Stimulated activated CD4-positive, alpha-beta T cell treated with anti-CD3 and anti-CD28 coated beads, Interleukin-1b, Interleukin-23, amount 100 ng/mL, for 1 hour (primary cell): ENCODE measurements at regions not wholly inside any gene's neighbourhood (a gene's known extent, or its start where the extent isn't known, plus 50 kb on each side); places are given as distances from the start of the nearest gene placed in this dataset.
"Not testable (repeated sequence)": the region's sequence is repeated elsewhere in the genome, so short reads cannot be mapped to it uniquely, and the experiment has no call there.

ENCODE experiments used
- DNase-seq, 2 donors: peaks; one replicate each; pipeline ENCODE4 v3.0.0-alpha.2; 2020; ENCODE audit warnings: low read depth in 2 of 2

DNA sequence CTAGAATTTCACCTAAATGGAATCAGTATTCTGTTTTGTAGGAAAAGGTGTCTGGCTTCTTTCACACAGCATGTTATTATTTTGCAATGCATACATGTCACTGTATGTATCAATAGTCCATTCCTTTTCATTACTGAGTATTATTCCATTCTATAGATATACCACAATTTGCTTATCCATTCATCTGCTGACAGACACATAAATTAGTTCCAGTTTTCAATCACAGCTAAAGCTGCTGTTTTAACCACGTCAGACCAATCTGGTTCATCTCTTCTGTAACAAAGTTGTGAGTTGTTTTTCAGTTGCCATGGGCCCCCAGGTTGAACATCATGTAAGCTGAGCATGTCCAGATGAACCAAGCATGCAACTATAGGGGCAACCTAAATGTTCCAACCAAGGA, 282.1 kb upstream of the MKLN1 start:
- DNase-seq, result no peak

DNA sequence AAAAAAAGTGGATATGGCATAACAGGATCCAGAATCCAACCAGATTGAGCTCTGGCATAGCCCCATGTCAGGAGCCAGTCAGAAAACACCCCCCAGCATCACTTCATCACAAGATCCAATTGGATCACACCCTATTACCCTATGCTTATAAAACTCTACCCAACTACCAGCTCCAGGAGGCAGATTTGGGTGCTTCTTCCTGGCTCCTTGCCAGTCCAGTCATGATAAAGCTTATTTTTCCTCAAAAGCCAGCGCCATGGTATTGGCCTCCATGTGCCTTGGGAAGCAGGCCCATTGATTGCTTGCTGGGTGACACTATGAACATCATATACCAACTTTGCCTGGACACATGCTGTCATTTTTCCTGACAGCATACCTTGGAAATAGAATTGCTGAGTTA, 281.4 kb upstream of the MKLN1 start:
- no peak for DNase-seq

DNA sequence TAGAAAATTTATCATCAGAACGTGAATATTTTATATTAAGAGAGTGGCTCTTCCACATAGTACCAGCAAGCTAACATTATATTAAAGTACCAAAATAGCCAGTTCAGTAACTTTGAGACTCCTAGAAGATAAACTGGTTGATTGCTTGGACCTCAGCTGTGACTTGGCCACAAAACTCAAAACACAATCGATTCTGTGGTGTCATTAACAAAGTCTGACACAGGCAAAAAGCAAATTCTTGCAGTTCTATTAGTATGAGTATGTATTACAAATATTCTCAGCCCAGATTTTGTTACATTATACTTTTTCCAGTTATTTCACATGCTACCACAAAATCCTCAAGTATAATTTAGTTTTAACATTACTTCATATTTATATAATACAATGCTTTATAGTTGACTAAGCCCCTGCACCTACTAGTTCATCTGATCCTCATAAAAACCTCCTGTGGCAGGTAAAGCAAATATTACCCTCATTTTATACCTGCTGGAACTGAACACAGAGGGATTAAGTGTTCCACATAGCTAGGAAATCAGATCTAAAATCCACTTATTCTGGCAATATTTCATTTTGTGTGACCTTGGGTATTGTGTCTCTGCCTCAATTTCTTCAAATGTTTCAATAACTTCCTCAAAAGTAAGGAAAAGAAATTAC, 279.9 kb upstream of the MKLN1 start:
- DNase-seq, result no peak

DNA sequence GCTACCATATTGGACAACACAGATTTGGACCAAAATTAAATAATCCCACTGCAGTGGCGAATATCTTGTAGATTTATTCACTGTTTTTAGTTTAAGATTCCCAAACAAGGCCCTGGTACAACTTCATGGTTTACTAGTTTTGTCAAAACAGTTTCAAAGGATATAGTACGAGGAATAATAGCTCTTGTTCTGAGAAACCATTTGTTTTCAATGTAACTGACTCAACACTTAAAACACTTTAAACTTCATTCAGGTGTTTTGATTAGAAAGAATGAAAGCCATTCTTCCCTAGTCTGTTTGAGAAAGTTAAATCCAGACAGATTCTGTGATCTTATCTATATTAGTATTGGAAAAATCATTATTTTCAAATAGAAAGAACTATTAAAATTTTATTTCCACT, 276.4 kb upstream of the MKLN1 start:
- DNase-seq, result no peak

DNA sequence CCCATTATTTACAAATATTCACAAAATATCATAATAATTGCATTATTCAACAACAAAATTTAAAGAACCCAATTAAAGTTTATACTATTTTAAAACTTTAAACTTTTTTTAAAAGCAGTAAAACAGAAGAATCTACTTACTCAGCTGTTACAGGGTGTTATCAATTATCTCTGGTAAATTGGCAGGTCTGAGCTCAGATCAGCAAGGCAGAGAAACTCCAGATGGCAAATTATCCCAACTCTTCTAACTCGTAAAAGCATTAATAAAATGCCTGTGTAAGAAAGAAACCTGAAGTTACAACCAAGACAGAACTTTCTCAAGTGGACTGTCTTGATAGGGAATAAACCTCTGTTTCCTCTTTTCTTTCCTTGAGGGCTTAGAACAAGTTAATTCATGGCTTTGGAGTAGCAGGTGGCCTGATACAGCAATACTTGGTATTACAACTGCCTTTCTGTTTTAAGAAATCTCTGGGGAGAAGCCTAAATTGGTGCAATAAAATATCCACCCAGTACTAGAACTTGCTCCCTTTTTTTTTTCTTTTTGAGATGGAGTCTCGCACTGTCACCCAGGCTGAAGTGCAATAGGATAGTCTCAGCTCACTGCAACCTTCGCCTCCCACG, 275.3 kb upstream of the MKLN1 start:
- no peak for DNase-seq

DNA sequence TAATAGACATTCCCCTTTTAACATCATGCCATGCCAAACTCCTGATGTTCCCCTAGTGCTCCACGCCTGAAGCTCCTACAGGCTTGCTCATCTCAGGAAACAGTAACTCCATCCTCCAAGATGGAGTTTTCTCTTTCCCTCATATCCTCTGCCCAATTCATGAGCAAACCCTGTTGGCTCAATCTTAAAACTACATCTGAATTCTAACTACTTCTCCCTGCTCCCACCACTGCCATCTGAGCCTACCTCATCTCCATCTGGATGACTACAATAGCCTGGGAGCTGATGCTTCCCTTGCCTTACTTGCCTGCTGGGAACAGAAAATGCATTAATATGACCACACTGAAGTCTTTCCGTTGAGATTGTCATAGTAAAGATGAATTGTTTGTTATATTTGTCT, 271.7 kb upstream of the MKLN1 start:
- DNase-seq, result no peak

DNA sequence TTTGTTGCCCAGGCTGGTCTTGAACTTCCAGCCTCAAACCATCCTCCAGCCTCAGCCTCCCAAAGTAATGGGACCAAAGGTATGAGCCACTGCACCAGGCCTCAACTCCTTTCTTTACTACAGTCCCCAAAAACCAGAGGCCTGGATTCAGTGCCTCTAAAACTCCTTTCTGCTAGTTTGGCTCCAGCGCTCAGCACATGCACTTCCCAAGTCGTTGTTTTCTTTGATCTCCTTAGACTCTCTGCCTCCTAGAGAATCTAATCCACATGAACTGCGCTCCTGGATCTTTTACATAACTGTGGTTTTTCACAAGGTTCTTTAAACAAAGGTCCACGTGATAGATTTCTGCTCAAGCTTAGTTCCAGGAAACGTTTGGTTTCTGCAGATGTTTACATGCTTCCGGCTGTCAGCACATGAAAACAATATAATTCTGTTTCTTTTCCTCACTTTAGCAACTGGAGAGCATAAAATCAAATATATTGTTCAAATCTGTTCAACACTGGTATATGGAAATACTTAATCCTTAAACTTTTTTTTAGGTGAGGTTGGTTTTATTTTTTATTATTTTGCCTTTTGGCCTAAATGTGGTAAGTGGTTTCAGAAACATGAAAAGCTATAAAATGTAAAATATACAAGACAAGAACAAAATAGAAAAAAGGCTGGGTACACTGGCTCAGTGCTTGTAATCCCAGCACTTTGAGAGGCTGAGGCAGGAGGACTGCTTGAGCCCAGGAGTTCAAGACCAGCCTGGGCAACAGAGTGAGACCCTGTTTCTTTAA, 270.5 kb upstream of the MKLN1 start:
- no peak for DNase-seq

DNA sequence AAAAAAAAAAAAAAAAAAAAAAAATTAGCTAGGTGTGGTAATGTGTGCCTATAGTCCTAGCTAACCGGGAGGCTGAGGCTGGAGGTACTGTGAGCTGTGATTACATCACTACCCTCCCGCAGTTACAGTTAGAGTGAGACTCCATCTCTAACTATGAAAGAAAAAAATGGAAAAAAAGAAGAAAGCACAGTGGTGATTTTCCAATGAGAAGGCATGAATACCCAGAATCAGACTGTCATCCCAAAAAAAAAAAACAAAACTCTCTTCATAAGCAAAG, 269.9 kb upstream of the MKLN1 start:
- no peak for DNase-seq

DNA sequence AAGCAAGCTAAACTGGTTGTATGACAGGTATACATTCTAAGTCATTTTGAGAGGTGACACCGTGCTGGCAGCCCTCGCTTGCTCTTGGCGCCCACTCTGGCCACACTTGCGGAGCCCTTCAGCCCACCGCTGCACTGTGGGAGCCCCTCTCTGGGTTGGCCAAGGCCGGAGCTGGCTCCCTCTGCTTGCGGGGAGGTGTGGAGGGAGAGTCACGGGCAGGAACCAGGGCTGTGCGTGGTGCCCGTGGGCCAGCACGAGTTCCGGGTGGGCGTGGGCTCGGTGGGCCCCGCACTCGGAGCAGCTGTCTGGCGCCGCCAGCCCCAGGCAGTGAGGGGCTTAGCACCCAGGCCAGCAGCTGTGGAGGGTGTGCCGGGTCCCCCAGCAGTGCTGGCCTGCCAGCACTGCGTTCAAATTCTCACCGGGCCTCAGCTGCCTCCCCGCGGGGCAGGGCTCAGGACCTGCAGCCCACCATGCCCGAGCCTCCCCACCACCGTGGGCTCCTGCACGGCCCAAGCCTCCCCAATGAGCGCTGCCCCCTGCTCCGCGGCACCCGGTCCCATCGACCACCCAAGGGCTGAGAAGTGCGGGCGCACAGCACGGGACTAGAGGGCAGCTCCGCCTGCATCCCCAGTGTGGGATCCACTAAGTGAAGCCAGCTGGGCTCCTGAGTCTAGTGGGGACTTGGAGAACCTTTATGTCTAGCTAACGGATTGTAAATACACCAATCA, 269.0 kb upstream of the MKLN1 start:
- DNase-seq, result not testable (repeated sequence)

DNA sequence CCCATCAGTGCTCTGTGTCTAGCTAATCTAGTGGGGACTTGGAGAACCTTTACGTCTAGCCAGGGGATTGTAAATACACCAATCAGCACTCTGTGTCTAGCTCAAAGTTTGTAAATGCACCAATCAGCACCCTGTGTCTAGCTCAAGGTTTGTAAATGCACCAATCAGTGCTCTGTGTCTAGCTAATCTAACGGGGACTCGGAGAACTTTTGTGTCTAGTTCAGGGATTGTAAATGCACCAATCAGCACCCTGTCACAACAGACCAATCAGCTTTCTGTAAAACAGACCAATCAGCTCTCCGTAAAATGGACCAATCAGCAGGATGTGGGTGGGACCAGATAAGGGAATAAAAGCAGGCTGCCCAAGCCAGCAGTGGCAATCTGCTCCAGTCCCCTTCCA, 268.3 kb upstream of the MKLN1 start:
- not testable (repeated sequence) for DNase-seq

DNA sequence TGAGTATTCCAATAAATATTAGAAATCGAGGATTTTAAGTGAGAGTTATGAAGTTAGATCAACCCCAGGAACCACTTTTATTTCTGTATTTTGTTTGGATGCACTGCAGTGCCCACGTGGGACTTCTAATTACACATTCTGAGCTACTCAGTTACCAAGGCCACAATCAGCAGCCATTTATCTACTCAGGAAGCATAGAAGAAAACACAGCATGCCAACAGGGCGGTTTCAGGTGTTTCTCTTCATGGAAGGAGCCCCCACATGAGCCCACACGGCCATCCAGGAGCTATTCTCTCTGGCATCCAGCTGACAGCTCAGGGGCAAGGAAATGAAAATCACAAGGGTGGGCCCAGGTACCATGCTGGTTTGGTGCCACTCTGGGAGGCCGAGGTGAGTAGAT, 266.5 kb upstream of the MKLN1 start:
- DNase-seq, result no peak

DNA sequence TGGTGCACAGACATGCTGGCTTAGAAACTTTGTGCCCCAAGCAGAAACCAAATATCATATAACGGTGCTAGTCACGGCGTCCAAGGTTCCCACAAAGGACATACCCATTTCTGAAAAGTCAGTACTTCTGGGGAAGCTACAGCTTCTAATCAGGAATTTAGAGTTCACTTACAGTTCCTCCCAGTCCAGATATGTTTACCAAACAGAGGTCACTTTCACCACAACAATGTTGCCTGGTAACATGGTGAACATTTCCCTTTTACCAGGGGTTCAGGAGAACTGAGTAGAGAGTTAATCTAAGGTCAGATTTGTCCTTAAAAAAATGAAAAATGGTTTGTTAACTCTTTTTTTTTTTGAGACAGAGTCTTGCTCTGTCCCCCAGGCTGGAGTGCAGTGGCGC, 265.9 kb upstream of the MKLN1 start:
- DNase-seq, result no peak

DNA sequence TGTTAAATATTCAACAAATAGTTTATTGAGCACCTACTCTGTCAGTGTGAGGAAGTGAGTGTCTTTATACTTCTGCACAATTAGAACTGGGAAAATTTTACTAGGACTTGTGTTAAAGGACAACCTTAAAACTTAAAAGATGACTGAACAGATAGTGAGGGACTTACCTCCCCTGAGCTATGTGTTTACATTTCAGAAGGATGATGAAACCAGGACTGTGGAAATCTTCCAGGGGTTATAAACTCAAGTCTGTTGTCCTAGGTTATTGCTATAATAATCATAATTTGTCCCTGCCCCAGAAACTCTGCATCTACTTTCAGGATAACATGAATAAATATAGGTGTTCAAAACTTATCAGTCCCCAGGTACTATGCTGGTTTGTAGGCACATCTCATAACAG, 261.0 kb upstream of the MKLN1 start:
- no peak for DNase-seq

DNA sequence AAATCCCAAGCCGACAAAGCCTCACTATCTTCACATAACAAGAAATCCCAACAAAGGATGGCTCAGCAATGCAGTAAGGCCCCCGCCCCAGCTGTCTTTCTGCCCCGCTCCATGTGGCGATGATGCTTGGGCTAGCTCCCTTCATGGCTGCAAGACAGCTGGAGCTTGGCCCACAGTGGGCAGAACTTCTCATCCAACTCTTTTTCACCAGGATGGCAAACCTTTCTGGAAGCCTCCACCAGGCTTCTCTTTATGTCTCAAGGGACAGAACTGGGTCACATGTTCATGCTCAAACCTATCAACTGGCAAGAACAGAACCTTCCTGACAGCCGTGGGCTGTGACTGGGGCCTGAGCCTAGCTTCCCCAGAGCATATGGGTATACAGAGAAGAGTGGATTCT, 260.5 kb upstream of the MKLN1 start:
- DNase-seq, result no peak

DNA sequence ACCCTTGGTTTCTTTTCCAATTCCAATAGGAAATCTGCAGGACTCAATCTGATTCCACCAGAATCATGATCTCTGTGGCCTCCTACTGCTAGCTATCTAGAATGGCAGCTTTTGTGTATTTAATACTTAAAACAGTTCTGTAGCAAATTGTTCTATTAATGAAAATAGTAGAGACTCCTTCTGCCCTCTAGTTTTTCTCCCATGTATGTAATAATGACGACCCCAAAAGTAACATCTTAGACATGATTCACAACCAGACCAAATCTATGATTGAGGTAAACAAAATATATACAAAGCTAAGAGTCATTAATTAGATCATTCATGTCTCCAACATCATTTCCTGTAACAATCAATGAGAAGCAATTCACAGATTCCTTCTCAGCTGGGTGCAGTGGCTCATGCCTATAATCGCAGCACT, 259.1 kb upstream of the MKLN1 start:
- DNase-seq, result no peak

DNA sequence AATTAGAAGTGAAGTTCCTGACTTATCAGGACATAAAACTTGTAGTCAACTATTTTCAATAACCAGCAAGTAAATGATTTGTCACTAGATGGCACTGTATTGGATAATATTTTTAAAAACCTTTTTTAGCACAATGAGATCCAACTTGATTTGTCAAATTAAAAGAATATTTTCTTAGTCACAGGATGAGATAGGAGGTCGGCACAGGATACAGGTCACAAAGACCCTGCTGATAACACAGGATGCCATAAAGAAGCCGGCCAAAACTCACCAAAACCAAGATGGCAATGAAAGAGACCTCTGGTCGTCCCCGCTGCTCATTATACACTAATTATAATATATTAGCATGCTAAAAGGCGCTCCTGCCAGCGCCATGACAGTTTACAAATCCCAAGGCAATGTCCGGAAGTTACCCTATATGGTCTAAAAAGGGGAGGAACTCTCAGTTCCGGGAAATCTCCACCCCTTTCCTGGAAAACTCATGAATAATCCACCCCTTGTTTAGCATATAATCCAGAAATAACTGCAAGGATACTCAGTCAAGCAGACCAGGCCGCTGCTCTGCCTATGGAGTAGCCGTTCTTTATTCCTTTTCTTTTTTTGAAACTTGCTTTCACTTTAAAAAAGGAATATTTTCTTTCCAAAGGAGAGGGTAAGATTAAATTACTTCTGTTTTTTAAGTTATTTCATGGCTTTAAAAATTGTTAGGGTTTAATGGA, 255.7 kb upstream of the MKLN1 start:
- DNase-seq, result no peak

DNA sequence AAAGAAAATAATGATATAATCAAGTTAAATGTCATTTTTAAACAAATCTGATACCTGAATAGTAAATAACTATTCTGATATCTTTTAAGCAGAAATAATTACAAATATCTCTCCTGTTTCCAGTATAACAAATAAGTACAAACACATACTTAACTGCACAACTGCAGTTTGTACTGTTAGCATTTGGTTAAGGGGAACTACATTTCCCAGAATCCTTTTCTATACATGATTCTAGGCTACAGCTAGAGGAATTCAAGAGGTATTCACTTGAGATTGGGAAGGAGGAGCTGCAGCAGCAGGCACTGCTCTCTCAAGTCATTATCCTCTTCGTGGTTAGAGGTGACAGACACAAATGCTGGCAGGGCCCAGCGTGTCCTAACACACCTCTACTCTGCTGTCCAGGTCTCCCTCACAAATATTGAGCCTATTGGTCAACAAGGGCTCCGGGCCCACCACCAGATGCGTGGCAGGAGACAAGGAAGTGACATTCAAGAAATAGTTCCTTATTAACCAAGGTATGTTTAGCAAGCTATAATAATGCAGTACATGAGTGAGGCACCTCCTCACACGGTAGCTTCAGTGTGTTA, 255.1 kb upstream of the MKLN1 start:
- DNase-seq, result no peak

DNA sequence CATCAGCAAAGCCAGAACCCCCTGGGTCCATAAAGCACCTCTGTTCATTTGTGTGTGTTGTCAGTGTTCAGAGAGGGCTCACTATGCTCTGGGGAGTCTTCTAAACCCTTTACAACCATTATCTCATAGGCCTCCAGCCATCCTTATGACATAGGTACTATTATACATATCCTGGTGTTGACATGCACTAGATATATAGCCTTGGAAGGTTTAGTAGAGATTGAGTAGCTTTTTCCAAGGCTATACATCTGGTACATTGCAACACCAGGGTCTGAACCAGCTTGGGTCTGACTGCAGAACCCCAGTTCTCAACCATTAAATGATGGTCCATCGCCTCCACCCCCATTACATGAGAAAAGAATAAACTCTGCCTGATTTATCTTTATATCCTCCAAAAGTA, 253.6 kb upstream of the MKLN1 start:
- DNase-seq, result no peak

DNA sequence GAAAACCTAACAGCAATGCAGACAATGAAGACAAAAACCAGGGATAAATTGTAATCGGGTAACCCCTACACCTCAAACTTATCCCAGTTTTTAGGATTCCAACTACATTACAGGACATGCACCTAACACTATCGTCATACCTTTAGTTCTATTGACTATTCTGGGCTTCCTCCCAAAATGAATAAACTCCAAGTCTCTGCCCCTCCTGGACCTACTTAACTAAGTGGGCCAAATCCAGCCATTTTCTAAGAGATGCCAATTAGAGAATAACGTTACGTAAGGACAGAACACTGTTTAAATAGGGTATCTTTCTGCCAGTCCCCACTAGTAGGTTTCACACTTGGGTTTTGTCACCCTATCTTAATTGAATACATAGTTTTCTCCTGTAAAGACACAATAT, 253.1 kb upstream of the MKLN1 start:
- DNase-seq, result no peak

DNA sequence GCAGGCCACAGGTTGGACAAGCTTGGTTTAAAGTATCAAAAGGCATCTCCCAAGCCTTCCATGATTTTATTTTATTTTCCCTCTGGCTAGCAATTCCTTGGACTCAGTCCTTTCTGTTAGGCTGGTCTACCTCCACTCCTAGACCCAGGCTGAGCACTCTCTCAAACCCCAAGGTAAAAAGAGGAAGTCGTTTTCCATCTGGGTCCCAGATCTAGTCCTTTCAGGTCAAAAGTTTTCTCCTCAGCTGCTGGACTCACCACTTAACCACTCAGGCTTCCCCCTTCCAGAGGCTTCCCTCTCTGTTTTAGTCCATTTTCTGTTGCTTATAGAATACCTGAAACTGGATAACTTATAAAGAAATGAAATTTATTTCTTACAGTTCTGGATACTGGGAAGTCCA, 252.3 kb upstream of the MKLN1 start:
- DNase-seq, result no peak

DNA sequence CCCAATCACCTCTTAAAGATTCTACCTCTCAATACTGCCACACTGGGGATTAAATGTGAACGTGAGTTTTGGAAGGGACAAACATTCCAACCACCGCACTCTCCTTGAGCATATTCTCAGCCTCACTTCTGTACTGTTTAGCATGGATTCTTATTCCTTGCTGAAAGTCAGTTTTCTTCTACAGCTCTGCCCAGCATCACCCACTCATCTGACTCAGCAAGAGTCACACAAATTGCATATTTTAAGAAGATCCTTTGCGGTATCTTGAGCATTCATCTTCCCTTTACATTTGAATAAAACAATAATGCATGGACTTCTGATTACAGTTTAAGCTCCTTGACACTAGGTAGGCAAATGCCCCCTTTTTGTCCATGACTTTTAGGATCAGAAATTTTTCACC, 251.6 kb upstream of the MKLN1 start:
- no peak for DNase-seq

DNA sequence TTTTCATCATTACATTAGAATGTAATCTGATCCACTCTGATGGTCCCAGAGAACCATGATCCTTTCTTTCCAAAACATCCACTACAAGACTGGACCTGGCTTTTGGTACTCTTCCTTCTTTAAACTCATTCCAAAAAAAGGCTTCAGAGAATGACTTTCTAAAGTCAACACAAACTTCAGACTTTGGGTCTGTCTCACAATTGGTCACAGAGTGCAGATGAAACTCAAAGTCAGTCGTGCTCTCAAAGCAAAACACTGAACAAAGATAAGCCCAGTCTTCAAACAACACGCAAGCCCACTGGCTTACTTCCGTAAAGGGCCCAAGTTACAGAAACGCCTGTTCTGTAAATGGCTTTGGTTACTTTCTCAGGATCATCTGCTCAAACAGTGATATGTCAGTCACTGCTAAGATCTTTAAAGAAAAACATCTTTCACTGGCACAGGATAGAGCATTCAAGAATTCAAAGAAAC, 250.9 kb upstream of the MKLN1 start:
- DNase-seq, result no peak
